H7 (cell line): ENCODE measurements at regions not wholly inside any gene's neighbourhood (a gene's known extent, or its start where the extent isn't known, plus 50 kb on each side); places are given as distances from the start of the nearest gene placed in this dataset.

Source experiments
- DNase-seq: peaks from one replicate; pipeline ENCODE4 v3.0.0; 2012
- H3K27me3 ChIP-seq: 2 replicates; pipeline ENCODE4 v1.6.0; 2011; ENCODE audit warnings: mild to moderate bottlenecking, low read length; ENCODE audit not compliant: control insufficient read depth, insufficient read depth
- H3K36me3 ChIP-seq: replicated peaks from 2 replicates; pipeline ENCODE4 v1.5.1; 2011; ENCODE audit warnings: low read length; ENCODE audit not compliant: control insufficient read depth, insufficient read depth
- H3K4me3 ChIP-seq: 2 replicates; pipeline ENCODE4 v1.5.1; 2011; ENCODE audit warnings: low read depth, mild to moderate bottlenecking, control low read depth, low read length, moderate library complexity; ENCODE audit not compliant: insufficient read depth

DNA sequence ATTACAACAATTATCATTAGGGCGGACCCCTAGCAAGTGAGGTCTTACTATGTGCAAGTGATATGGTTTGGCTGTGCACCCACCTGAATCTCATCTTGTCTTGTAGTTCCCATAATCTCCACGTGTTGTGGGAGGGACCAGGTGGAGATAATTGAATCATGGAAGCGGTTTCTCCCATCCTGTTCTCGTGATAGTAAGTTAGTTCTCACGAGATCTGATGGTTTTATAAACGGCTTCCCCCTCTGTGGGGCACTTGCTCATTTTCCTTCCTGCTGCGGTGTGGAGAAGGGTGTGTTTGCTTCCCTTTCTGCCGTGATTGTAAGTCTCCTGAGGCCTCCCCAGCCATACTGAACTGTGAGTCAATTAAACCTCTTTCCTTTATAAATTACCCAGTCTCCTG is 96.1 kb upstream of the CDK6 start:
- H3K36me3 ChIP-seq: no peaks in the 10 kb centered on the region
- H3K4me3 ChIP-seq: no peak overlapping the region
- no peak for DNase-seq
- no peaks in the 10 kb centered on the region for H3K27me3 ChIP-seq

DNA sequence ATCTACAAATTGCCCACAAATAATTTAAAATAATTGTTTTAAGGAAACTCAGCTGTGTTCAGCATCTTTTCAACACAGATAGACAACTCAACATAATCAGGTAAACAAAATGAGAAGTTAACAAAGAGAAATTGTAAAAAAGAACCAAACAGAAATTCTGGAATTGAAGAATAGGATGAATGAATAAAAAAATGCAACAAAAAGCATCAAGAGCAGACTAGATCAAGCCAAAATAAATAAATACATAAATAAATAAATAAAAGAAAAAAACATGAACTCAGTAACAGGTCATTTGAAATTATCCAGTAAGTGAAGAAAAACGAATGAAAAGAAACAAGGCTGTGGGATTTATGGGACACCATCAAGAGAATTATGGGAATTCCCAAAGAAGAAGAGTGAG is 94.0 kb upstream of the CDK6 start:
- Histone ChIP-seq H3K27me3 (no peaks in the 10 kb centered on the region), H3K4me3 (no peak overlapping the region), H3K36me3 (no peaks in the 10 kb centered on the region)
- DNase-seq: no peak

DNA sequence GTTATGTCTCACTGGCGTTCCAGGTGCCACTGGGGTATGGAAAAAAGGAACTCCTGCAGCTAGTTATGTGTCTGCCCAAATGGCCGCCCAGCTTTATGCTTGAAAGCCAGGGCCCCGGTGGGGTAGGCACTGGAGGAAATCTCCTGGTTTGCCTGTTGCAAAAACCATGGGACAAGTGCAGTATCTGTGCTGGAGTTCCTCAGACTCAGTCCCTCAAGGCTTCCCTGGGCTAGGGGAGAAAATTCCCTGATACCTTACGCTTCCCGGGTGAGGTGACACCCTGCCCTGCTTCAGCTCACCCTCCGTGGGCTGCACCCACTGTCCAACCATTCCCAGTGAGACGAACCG is 90.3 kb upstream of the CDK6 start:
- Histone ChIP-seq H3K27me3 (no peaks in the 10 kb centered on the region), H3K4me3 (no peak overlapping the region), H3K36me3 (no peaks in the 10 kb centered on the region)
- DNase-seq: no peak

DNA sequence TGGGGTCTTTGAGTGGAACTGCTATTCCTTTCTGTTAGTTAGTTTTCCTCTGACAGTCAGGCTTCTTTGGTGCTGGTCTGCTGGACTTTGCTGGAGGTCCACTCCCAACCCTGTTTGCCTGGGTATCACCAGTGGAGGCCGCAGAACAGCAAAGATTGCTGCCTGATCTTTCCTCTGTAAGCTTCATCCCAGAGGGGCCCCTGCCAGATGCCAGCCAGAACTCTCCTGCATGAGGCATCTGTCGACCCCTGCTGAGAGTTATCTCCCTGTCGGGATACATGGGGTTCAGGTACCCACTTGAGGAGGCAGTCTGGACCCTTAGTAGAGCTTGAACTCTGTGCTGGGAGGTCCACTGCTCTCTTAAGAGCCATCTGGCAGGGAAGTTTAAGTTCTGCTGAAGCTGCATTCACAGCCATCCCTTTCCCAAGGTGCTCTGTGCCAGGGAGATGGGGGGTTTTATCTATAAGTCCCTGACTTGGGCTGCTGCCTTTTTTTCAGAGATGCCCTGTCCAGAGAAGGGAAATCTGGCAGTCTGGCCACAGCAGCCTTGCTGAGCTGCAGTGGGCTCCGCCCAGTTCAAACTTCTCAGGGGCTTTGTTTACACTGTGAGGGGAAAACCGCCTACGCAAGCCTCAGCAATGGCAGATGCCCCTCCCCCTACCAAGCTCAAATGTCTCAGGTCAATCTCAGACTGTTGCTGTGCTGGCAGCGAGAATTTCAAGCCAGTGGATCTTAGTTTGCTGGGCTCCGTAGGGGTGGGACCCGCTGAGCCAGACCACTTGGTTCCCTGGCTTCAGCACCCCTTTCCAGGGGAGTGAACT is 89.7 kb upstream of the CDK6 start:
- Histone ChIP-seq H3K36me3 (no peaks in the 10 kb centered on the region), H3K4me3 (no peak overlapping the region), H3K27me3 (no peaks in the 10 kb centered on the region)
- no peak for DNase-seq

DNA sequence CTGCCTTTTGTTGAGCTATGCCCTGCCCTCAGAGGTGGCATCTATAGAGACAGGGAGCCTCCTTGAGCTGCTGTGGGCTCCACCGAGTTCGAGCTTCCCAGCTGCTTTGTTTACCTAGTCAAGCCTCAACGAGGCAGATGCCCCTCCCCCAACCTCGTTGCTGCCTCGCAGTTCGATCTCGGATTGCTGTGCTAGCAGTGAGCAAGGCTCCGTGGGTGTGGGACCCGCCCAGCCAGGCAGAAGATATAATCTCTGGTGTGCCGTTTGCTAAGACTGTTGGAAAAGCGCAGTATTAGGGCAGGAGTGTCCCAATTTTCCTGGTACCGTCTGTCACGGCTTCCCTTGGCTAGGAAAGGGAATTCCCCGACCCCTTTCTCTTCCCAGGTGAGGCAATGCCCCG is 88.4 kb upstream of the CDK6 start:
- H3K4me3 ChIP-seq: no peak overlapping the region

DNA sequence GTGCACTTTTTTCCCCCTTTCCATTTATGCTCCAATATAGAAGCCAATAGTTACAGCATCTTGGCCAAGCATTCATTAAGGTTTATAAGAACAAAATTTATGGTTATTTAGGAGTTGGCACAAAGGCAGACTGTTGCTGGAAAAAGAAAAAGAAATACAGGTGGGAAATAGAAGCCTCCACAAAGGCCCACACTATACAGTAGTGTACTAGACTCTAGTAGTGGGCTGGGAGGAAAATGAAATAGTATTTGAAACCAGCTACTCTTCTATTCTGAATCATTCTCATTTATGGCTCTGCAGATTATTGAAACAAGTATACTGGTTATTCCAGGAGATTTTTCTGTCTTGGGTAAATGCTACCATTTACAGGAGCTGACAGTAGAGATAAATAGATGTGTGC is 80.9 kb upstream of the CDK6 start:
- DNase-seq: no peak
- no peaks in the 10 kb centered on the region for H3K27me3 ChIP-seq
- H3K36me3 ChIP-seq: no peaks in the 10 kb centered on the region
- H3K4me3 ChIP-seq: no peak overlapping the region

More for the DNA sequence above, 88.4 kb upstream of the CDK6 start:
- no peaks in the 10 kb centered on the region for H3K27me3 ChIP-seq
- DNase-seq: no peak
- no peaks in the 10 kb centered on the region for H3K36me3 ChIP-seq

DNA sequence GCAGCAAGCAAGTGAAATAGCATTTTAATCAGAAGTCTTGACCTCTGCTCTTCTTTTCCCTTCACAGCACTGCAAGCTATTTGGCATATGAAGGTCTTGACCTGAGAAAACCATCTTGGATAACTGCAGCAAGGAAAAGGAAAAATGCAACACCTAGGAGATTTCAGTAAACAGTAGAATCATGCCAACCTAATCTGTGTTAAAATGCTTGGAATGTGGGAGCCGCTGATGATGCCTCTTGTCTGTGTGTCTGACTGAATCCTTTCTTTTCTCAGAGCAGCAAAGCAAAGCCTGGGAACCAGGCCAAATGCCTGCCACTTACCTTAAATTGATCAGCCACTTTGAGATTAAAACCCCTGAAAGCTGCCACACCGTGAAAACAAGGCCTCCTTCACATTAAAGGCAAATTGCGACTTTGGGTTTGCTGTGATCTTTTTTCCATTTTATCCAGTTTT is 80.4 kb upstream of the CDK6 start:
- H3K36me3 ChIP-seq: no peaks in the 10 kb centered on the region
- no peak for DNase-seq
- no peaks in the 10 kb centered on the region for H3K27me3 ChIP-seq
- no peak overlapping the region for H3K4me3 ChIP-seq

DNA sequence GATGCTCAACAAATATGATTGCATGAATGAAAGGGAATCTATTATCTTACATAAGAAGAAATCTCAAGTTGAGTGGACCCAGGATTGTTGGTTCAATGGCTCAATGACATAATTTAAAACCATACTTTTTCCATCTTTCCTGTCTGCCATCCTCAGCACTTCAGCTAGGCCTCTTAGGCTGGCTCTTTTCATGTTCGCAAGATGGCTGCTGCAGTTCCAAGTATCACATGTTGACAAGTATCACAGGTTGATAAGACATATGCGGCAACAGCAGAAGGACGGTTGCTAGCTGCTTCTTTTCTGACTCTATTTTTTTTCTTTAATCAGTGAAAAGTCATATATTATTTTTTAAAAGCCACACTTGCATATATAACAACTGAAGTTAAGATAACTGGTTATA is 79.0 kb upstream of the CDK6 start:
- Histone ChIP-seq H3K4me3 (no peak overlapping the region), H3K27me3 (no peaks in the 10 kb centered on the region), H3K36me3 (no peaks in the 10 kb centered on the region)
- DNase-seq: no peak

DNA sequence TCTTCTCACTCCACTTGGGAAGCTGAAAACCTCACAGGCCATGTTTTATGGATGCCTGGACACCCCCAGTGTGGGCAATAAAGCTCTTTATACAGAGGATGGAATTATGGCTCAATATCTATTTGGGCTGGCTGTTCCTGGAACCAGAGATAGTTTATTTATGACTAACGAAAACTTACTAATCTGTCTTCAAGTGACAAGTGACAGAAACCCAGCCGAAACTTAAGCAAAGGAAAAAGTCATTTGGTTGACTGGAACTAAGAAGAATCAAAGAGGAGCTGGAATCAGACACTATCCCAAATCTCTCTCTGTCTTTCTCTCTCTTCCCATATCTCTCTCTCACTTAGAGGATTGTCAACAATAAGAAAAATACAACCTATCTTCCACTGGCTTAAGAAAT is 78.3 kb upstream of the CDK6 start:
- Histone ChIP-seq H3K36me3 (no peaks in the 10 kb centered on the region), H3K4me3 (no peak overlapping the region), H3K27me3 (no peaks in the 10 kb centered on the region)
- DNase-seq: no peak

DNA sequence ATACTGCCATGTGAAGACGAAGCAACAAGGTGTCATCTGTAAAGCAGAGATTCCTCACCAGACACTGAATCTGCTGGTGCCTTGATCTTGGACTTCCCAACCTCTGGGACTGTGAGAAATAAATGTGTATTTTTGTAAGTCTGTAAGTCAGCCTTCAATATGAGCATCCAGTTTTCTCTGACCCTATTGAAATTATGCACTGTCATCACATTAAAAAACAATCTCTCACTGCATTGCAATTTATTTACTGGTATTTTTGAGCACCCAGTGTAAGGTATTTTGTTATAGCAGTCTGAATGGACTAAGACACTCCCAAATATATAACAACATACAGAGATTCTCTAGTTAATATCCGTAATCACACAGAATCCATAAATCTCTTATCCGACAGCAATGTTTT is 77.5 kb upstream of the CDK6 start:
- no peaks in the 10 kb centered on the region for H3K36me3 ChIP-seq
- H3K27me3 ChIP-seq: no peaks in the 10 kb centered on the region
- no peak for DNase-seq
- no peak overlapping the region for H3K4me3 ChIP-seq

DNA sequence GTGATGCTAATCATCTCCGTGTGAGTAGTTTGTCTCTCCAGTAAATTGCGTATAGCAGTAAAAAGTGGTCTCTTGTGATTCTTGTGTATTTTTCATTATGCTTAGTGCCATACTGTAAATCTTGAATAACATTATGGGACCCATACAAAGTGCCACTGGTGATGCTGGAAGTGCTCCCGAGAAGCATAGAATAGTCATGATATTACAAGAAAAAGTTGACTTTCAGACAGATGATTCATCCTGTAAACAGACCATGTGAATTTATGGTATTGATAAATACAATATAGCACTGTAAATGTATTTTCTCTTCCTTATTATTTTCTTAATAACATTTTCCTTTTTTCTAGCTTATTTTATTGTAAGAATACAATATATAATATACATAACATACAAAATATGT is 74.6 kb upstream of the CDK6 start:
- DNase-seq: no peak
- H3K4me3 ChIP-seq: no peak overlapping the region
- no peaks in the 10 kb centered on the region for H3K27me3 ChIP-seq
- no peaks in the 10 kb centered on the region for H3K36me3 ChIP-seq

DNA sequence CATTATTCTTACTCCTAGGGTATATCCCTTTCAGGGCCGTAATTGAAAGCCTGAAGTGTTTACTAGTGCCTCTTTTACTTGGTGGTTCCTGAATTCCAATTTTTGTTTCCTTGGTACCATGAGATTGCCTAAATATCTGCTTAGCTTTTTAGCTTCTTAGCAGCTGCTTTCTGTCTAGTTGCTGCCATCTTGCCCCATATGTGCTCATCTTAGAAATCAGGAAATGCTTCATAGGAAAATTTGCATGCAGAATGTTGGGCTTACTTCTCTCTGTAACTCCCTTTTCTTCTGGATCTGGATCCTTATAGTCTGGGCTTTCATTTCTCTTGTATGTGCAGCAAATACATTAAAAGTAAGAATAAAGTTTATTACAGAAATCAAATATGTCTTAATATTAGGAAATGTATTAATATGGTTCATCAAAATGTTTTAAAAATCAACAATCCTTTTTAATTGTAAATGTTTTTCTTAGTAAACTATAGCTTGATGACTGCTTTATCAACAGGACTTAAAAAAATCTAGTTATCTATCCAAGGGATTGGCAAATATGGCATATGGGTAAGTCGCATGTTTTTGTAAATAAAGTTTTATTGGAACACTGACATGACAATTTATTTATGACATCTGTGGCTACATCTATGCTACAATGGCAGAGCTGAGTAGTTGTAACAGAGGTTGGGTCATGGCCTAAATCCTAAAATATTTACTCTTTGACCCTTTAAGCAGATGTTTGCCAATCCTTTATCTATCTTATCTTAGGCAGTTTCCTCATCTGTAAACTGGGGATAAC is 73.5 kb upstream of the CDK6 start:
- Histone ChIP-seq H3K36me3 (no peaks in the 10 kb centered on the region), H3K27me3 (no peaks in the 10 kb centered on the region), H3K4me3 (no peak overlapping the region)
- no peak for DNase-seq

DNA sequence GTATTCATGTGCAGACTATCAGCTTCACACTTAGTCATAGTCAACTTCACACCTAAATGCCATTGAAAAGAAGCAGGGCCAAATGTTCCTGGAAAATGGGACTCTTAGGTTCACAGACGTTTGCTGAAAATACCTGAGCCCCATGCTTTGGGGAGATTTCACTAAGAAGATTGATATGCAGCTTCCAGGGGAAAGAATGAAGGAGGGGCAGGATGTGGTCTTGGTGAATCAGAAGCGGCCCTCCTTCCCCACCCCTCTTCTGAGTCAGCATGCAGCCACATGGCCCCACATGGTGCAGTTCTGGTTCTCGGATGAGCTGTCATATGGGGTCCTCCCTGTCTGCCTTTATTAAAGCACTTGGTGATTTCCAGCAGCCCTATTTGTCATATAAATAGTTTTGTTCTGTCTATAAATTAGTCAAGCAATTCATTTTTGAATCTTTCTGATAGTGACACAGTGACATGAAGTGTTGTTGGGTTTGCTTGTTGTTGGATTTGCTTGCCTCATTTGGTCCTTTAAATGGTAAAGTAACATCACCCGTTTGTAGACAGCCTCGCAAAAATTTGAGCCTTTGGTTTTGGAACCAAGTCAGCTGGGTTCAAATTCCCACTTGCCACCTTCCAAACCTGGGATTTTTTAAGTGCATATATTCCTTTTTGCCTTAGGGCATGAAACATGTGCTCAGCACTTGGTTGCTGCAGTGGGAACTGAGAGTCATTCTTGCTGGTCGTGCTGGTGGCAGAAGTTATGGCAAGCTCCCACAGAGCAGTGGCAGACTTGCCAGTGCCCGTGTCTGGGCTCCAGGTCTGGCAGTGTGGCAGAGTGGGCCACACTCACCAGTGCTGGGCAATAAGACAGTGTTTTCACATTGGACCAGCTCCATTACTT is 68.1 kb upstream of the CDK6 start:
- DNase-seq: peak; percentile 8
- no peaks in the 10 kb centered on the region for H3K27me3 ChIP-seq

DNA sequence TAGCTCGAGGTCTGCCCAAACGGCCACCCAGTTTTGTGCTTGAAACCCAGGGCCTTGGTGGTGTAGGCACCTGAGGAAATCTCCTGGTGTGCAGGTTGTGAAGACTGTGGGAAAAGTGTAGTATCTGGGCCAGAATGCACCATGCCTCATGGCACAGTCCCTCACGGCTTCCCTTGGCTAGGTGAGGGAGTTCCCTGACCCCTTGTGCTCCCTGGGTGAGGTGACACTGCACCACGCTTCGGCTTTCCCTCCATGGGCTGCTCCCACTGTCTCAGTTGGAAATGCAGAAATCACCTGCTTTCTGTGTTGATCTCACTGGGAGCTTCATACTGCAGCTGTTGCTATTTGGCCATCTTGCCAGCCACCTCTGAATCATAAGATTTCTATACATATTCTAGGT is 62.4 kb upstream of the CDK6 start:
- Histone ChIP-seq H3K4me3 (no peak overlapping the region), H3K36me3 (no peaks in the 10 kb centered on the region), H3K27me3 (no peaks in the 10 kb centered on the region)
- no peak for DNase-seq

More for the DNA sequence above, 68.1 kb upstream of the CDK6 start:
- Histone ChIP-seq H3K36me3 (no peaks in the 10 kb centered on the region), H3K4me3 (no peak overlapping the region)
